Activated CD4-positive, CD25-positive, alpha-beta regulatory T cell treated with anti-CD3 and anti-CD28 coated beads, Interleukin-2, amount 50 U/mL, for 72 hours (primary cell): ENCODE measurements at regions not wholly inside any gene's neighbourhood (a gene's known extent, or its start where the extent isn't known, plus 50 kb on each side); places are given as distances from the start of the nearest gene placed in this dataset.

Experiments used
- DNase-seq: peaks from one replicate; pipeline ENCODE4 v3.0.0; 2021

DNA sequence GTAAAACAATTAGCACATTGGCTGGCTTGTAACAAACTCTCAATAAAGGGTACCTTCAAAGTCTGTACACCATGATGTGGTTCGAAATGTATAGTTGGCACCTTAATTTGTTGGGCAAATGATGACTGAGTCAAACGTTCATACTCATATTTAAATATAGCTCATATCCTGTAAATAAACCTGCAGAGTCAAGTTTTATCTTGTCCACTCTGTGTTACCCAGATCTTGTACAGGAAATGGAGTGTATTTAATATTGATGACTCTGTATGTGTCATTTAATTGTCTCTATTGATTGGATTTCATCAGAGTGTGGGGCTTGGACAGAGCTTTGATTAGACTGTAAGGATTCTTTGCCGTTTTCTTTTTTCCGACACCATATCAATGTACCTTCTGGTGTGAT, 805.6 kb upstream of the ZEB2 start:
- no peak for DNase-seq

DNA sequence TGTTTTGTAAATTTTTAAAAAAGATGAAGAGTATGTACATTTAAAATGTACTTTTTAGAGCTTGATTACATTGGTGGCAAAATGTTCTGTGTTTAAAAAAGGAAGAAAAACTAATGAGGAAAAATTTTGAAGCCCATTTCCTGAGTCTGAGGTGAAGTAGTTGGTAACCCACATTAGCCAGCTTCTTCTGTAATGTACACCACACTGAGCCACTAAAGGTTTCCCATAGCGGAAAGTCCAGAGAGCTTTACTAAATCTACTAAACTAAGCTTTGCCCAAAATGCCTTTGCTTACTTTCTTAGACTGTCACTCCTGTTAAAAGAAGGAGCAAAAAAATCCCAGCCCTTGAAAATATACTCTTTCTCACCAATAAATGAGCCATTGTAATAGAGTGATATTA, 804.8 kb upstream of the ZEB2 start:
- no peak for DNase-seq

DNA sequence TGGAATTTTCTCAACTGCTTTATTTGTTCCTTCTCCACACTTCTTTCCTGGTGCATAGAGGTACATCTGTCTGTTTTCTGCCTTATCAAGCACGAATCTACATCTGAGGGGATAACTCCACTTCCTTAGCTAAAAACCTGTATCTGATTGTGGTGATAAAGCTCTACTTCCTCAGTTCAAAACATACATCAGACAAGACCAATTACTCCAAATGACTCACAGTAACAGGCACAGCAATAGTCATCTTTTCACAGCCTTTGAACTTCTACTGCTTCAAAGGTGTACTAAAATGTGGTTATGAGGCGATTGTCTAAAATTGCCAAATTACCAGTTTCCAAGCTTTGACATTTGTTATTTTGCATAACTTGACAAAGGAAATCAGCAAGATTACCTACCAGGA, 803.6 kb upstream of the ZEB2 start:
- DNase-seq: no peak

DNA sequence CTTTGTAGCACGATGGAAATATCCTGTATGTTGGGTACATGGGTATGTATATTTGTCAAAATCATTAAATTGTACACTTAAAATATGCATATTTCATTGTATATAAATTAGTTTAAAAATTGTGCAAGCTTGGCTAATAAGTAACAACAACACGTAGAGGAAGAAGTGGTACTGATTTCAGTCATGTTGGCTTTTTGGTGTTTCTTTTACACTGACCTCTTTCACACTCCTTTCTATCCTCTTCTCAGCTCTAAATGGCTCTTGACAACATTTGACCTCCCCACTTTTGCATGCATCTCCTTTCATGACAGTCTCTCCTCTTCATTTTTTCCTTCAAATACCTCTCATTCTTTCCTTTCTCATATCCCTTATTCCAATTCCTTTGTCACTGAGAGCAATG, 801.4 kb upstream of the ZEB2 start:
- no peak for DNase-seq

DNA sequence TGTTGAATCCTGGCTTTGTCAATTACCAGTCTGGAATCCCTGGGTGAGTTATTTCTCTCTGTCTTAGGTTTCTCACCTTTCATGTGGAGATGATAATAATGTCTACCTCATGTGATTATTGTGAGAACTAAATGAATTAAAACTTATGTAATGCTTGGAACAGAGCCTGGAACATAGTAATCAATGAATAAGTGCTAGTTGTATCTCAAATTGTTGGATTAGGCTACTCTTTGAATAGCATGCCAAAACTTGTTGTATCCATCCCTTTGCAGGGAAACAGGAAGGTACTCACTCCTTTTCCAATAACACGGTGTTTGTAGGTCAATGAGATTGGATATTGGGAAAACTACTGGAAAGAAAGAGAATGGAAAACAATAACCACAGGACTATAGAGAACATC, 796.6 kb upstream of the ZEB2 start:
- no peak for DNase-seq

DNA sequence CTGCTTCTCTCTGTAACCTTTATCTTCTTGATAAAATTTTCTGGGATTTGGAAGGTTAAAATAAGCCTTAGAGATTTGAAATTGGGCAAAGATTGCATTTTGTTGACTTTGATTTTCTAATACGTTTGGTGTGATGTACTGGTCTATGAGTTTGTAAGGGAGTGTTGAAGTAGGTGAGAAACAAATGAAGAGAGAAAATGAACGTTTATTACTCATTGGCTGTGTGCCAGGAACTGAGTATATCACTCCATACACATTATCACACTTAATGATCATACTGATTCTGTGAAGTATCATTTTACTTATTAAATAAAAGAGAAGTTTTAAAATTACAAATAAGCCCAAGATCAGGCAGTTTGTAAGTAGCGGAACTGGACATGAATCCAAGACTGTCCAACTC, 795.1 kb upstream of the ZEB2 start:
- DNase-seq: no peak

DNA sequence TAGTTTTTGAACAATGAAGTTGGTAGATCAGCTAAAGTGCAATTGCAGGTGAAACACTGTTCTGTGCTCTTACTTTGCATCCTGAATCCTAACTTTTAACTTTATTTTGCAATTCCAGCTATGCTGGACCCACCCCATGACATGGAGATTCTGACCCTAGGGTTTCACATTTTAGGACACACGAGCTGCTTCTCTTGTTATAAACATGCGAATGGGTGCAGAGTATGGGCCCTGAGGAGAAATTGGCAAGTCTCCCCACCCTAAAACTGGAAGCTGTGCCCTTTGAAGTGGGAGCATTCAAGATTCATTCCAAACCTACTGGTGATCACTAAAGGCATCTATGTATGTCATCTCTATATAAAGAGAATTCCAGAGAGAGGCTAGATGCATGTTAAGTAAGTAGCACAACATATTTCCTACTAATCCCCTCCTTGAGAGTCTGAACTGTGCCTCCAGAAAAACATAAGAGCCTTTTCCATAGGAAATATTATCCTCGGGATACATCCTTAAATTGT, 794.3 kb upstream of the ZEB2 start:
- no peak for DNase-seq

DNA sequence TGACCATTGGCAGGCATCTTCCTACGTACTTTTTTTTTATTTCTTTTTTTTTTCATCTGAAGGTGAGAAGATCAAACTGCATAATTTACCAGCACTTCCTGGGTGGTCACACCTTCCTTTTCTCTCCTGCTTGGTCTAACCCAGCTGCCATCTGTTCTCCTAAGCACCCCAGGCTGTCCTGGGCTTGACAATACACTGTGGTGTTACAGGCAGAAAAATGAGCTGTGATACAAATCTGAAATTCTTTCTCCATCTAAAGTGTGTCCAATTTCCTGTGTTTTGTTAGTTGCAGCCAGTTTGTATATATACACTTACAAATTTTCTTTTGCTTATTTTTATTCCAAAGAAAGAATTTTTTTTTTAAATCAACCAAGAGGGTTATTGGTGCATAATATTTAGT, 786.0 kb upstream of the ZEB2 start:
- no peak for DNase-seq

DNA sequence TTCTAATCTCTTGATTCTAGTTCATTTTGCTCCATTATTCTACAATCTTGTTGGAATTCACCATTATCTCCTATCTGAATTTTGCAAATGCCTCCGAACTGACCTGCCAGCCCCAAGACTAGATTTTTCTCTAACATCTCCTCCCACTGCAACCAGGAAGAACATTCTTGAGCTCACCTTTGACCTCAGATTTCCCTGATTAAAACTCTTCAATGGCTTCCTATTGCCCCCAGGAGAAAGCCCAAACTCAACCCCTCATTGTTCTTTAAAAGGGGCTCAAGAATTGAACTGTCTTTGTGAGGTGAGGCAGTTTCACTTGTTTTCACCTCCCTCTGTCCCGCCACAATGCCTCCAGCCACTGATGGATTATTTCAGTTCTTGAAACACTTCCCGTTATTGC, 784.6 kb upstream of the ZEB2 start:
- DNase-seq: no peak

DNA sequence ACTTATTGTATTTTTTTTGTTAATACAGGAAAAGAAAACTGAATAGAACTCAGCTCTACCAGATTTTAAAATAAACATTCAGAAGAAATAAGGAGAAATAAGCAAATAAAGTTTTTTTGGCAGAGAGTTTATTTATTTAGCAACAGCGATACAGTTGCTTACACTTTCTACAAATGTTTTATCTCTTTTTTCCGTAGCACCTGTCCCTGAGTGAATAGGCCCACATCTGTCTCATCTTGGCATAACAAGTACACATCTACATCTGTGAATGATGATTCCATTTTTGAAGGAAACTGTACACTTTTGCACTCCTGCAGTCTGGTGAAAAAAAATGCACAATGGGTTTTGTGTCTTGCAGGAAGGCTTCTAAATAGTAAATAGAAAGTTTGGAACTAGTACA, 783.6 kb upstream of the ZEB2 start:
- no peak for DNase-seq

DNA sequence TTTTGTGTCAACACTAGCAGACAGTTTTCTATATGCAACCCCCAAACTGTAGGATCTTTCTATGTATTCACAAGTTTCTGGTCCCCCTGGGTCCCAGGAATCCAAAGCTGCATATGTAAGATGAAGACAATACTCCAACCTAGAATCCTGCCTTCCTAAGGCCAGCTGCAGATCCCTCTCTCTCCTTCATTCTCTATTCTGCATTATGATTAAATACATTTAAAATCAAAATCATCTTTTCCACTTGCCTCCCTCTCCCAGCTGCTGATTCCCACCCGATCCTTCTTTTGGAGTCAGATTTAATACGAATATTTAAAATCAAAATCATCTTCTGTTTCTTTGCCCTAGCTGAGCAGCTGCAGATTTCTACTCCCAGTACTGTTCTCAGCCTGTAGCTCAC, 783.0 kb upstream of the ZEB2 start:
- no peak for DNase-seq

DNA sequence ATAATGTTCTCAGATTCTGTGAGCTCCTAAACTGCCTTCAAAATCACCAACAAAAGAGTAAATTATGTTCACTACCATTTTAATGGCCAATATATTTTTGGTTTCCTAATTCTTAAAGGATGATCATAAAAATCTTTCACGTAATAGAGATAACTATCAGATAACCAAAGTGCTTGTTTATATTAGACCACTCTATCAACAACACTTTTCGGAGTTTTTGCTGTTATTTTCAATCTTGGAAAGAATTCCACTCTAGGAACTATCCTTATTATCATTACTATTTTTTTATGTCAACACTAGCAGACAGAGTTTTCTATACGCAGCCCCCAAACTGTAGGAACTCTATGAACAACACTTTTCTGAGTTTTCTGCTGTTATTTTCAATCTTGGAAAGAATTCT, 782.5 kb upstream of the ZEB2 start:
- DNase-seq: no peak

DNA sequence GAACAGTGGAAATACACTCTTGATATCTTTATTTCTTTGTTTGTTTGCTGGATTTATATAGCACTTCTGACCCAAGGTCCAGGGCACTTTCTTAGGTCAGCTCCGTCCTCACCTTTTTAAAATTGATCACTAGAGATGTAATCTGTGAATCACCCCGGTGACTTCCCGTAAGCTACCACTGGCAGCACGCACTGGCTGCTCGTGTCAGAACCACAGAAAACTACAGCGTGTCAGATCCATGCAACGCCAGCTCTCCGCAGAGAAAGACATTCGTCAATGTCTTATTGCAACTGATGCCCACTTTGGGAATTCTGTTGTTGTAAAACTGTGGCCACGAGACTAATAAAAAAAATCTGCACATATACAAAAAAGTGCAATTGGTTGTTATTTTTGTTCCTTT, 779.4 kb upstream of the ZEB2 start:
- no peak for DNase-seq

DNA sequence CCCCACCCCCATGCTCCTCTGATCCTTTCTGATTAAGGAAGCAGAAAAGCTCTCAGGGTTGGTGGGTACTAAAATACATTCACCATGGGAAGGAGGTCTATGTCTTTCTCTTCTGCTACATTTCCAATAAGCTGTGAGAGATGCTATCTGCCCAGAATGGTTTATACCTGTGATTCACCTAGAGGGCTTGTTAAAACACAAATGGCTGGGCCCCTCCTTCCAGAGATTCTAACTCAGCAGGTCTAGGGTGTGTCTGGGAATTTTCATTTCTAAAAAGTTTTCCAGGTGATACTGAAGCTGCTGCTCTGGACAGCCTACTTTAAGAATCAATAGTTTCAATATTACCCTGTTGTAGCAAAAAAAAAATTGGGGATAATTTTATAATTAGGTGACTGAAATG, 772.2 kb upstream of the ZEB2 start:
- no peak for DNase-seq

DNA sequence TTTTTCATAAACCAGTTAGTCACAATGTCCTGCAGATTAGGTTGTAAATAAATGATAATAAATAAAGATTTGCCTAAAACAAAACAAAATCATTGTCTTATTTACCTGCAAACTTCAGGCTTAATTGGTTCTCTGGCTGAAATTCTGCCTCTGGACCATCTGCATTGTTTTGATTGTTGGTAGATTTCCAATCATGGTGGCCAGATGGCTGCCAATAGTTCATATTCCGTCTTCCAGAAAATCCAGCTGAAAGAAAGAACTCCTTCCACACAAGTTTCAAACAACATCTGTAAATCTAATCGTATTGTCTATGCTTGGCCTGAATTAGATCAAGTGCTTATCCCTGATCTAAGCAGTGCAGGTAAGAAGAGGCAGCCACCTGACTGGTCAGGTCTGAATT, 771.1 kb upstream of the ZEB2 start:
- no peak for DNase-seq

DNA sequence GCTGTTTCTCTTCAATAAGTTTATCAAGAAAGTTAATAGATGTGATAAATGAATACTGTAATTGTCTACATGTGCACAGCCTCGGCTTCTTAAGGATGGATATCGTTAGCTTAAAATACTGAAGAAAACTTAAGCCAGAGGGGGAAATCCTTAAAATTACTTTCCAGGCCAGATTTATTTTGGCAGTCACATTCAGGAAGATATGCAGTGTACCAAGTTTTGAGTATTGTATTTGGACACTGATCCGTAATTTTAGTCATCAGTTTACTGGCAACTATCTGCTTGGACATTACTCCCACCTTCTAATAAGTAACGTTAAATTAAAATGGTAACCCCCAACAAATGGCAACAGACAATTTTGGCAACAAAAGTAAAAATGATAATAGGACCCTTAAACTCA, 770.0 kb upstream of the ZEB2 start:
- no peak for DNase-seq

DNA sequence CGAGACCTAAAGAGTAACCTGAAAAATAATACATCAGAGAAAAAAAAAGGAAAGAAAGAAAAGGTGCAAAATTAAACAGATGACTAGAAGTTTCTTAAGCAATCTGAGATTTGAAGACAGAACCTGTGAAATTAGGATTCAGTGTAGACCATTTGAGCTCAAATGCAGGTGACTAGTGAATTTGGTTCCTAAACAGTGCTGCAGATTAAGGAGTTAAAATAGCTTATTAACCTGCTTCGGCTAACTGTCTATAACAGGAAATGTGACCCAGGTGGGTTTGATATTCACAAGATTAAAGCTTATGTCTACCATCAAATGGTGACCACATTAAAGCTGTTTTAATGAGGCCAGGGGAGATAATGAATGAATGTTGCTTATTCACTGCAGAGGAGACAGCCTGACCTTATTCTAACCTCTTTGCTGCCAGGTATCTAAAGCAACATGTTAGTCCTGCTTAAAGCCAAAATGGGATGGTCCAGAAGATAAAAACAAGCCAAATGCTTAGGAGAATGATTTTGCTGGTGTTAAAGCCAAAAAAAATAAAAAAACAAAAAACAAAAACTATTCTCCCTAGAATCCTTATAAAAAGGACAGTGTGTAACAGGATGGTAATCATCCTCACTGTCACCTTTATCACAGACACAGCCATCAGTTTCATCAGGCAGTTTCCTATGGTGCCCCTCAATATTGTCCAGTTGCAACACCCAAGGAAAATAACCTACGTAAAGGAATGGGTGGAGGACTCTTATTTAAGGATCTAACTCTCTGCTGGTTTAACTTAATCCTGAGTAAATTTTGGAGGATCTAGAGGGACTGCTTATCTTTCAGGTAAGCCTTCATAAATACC, 769.0 kb upstream of the ZEB2 start:
- DNase-seq: no peak

DNA sequence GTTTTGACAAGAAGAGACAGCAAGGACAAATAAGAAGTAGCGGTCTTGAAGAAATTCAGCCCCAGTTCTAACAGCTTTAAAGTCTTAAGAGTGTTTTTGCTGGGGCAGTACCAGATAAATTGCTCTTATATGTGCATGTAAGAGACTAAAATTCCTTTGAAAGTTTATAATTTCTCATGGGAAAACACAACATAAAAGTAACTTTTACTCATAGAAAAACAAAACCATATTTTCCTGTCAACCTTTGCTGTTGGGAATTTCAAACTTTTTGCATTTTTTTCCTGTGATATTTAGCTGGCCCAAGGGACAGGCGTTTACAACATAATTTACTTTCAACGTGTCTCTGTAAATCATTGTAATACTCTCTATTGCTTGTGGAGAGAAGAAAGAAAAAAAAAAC, 767.8 kb upstream of the ZEB2 start:
- no peak for DNase-seq

DNA sequence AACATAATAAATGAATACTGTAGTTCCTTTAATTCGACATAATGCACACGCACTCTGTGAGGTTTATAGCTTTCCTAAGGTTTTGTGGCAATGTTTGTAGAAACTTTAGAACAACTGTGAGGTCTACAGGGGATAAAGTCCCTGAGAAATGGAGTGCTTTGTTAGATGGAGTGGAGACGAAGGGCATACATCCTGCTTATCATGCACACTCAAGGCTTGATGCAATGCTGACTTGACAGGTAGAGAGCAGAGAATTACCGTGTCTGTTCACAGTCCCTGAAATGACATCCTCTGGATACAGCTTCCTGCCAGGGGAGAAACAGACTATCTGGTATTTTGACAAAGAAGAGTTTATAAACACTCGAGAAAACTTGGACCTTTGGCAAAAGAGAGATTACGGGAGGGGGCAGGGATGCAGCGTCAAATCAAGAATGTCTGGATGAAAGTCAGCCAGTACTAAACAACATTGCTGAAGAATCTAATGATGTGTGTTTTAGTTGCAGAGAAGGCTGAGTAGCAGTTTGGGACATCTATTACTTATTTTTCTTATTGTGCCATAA, 766.9 kb upstream of the ZEB2 start:
- no peak for DNase-seq

DNA sequence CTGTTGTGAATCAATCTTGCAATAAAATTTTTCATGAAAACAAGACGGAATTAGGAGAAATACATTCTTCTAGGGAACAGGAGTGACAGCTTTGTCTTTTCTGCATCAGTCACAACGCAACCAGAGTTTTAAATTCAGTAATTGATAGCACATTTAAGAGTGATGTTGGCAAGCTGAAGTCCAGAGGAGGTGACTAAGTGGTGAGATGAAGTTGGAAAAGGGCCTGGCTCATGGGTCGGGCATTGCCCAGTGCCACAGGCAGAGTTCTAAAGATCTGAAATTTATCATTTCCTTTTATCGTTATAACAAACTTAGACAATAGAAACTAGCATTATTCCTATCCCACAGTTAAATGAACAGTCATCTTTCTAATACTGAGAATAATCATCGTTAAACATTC, 764.6 kb upstream of the ZEB2 start:
- DNase-seq: no peak

DNA sequence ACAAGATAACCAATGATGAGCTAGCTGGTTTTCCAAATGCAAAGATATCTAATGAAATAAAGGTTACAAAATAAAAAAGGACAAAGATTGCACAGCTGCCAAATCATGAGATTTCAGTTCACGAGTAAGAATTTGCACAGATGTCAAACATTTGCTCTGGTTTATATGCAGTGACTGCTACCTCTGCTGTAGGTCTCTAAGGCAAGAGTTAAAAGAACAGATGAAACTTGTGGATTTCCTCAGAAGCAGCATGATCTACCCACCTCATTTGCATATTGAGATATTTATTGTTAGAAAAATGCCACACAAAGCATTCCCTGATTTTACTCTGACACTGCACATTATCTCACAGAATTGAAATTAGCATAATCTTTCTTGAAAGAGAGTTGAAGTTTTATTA, 763.2 kb upstream of the ZEB2 start:
- no peak for DNase-seq

DNA sequence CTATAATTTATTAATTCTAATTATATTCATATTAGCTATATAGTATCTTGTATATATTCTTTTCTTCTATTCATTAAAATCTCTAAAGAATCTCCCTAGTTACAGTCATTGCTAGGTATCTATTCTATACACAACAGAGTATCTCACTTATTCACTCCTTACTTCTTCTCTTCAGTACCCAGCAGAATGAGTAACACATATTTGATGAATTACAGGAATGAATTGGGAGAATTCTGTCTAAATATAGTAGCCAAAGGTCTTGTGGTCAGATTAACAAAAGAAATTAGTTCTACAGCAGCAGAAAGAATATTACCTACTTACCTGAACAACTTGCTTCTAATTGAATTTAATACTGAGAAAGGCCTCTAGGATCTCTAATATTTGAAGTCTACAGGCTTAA, 758.0 kb upstream of the ZEB2 start:
- no peak for DNase-seq

DNA sequence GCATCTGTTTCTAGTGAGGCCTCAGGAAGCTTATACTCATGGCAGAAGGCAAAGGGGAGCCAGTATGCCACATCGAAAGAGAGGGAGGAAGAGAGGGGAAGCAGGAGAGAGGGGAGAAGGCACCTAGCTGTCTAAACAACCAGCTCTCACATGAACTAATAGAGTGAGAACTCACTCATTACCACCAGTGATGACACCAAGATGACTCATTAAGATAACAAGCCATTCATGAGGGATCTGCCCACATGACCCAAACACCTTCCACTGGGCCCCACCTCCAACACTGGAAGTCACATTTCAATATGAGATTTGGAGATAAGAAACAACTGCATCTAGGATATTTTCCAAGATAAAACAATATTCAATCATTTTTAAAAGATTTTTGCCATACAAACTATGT, 753.9 kb upstream of the ZEB2 start:
- no peak for DNase-seq

DNA sequence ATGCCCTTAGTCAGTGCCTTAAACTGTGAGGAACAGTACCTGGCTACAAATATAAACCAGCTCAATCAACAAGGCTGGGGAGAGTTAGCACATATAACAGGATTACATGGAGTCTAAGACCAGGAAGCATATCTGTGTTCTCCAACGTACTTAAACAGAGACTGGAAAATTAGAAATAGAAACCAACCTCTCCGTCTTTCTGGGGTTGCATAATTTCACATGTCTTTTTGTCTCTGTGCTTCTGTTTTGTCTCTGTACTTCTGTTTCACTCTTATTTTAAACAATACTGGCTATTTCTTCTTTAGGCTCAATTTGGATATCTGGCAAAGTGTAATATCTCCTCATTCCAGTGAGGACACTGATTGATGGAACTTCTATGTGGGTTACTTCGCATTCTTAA, 749.0 kb upstream of the ZEB2 start:
- no peak for DNase-seq

DNA sequence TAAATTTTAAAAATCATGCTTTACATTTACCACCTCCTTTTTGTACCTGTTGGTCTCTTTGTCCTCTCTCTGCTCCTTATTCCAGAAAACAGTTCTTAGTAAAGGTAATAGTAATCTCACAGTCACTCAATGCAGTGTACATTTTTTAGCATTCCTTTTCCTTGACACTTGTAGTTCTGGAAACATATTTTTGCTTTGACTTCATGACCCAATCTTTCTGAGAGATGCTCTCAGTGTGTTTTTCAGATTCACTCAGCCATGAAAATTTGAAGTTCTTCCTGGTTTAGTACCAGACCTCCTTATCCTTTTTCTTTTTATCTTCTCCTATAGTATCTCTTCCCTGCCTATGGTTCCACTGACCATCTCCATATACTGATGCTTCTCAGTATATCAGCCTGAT, 747.5 kb upstream of the ZEB2 start:
- no peak for DNase-seq
